GM12878 (cell line): ENCODE measurements at regions not wholly inside any gene's neighbourhood (a gene's known extent, or its start where the extent isn't known, plus 50 kb on each side); places are given as distances from the start of the nearest gene placed in this dataset.

Experiments
- ATAC-seq: fragments of 200-7000 bp; cut with Tn5 transposase; 3 replicates; pipeline ENCODE4 v1.9.1; 2020; ENCODE audit warnings: mild to moderate bottlenecking, moderate library complexity
- BruUV-seq: library from RNA; stranded (reverse); fragments of 400-500 nt; replicated peaks from 2 replicates; lab custom pipeline; 2021; lab: Mats Ljungman, UMichigan
- CTCF ChIA-PET: fragments of 300-600 bp; sonication (Branson Sonifier 250); formaldehyde crosslinking; extraction: SDS; loops from one replicate; lab custom pipeline; 2021; ENCODE audit warnings: inconsistent platforms; lab: Yijun Ruan, JAX
- POLR2A ChIA-PET: fragments of 350-600 bp; formaldehyde crosslinking; extraction: SDS; loops from one replicate; lab custom pipeline; 2021; ENCODE audit warnings: inconsistent platforms; lab: Charles Lee
- RAD21 ChIA-PET: fragments of 300-600 bp; sonication (Branson Sonifier 250); formaldehyde crosslinking; loops from one replicate; lab custom pipeline; 2023; ENCODE audit warnings: antibody characterized with exemption; ENCODE audit not compliant: unreplicated experiment; lab: Charles Lee
- SMC1A ChIA-PET: fragments of 300-600 bp; sonication (Branson Sonifier 250); formaldehyde crosslinking; loops from one replicate; lab custom pipeline; 2023; ENCODE audit not compliant: unreplicated experiment, uncharacterized antibody; lab: Charles Lee
- DNase-seq: peaks from one replicate; pipeline ENCODE4 v3.0.0-alpha.2; 2011; ENCODE audit warnings: low read depth, low spot score
- FAIRE-seq: peaks from 3 replicates; lab custom pipeline; 2011; peaks lifted over from hg19 to GRCh38; lab: Jason Lieb, UNC
- H2AFZ ChIP-seq: 2 replicates; pipeline ENCODE4 v1.6.0; 2011; ENCODE audit warnings: low read depth, low read length, control low read depth; ENCODE audit not compliant: control insufficient read depth
- H3K27ac ChIP-seq: 2 replicates; pipeline ENCODE4 v1.5.1; 2011; ENCODE audit warnings: control low read depth; ENCODE audit not compliant: control insufficient read depth, insufficient read depth
- H3K27me3 ChIP-seq, 2 experiments: replicated peaks in 1 of 2; 2 replicates each; pipeline versions ENCODE4 v1.6.0 to v1.6.1; 2011; ENCODE audit warnings: low read length in 1 of 2; ENCODE audit not compliant: control insufficient read depth in 2 of 2, insufficient read depth in 2 of 2
- H3K36me3 ChIP-seq, 2 experiments: 2 replicates each; pipeline ENCODE4 v1.5.1; 2011; ENCODE audit warnings: low read length in 1 of 2; ENCODE audit not compliant: control insufficient read depth in 2 of 2, insufficient read depth in 2 of 2
- H3K4me1 ChIP-seq: 2 replicates; pipeline ENCODE4 v1.6.1; 2011; ENCODE audit warnings: mild to moderate bottlenecking, low read length, moderate library complexity, mixed read lengths; ENCODE audit not compliant: control insufficient read depth, insufficient read depth
- H3K4me2 ChIP-seq: 2 replicates; pipeline ENCODE4 v1.6.0; 2011; ENCODE audit warnings: control low read depth; ENCODE audit not compliant: control insufficient read depth, insufficient read depth
- H3K4me3 ChIP-seq: fragments of 200-600 bp; sonication (generic); 2 replicates; pipeline ENCODE4 v1.5.1; 2016
- H3K79me2 ChIP-seq: 2 replicates; pipeline ENCODE4 v1.6.0; 2011; ENCODE audit warnings: low read length; ENCODE audit not compliant: control insufficient read depth, insufficient read depth
- H3K9ac ChIP-seq: 2 replicates; pipeline ENCODE4 v1.8.0; 2011; ENCODE audit warnings: low read length, control low read depth, mixed read lengths; ENCODE audit not compliant: control insufficient read depth, insufficient read depth
- H3K9me3 ChIP-seq: replicated peaks from 3 replicates; pipeline ENCODE4 v1.5.1; 2011; ENCODE audit warnings: mild to moderate bottlenecking, low read length; ENCODE audit not compliant: control insufficient read depth, insufficient read depth
- H4K20me1 ChIP-seq: 2 replicates; pipeline ENCODE4 v1.6.0; 2011; ENCODE audit not compliant: control insufficient read depth, insufficient read depth
- BCLAF1 ChIP-seq: fragments of 450-650 bp; IDR thresholded peaks from 2 replicates; pipeline ENCODE4 v1.6.1; 2017; ENCODE audit warnings: antibody characterized with exemption, mild to moderate bottlenecking, moderate library complexity
- CTCF ChIP-seq, 3 experiments: IDR thresholded peaks in 2 of 3; conservative IDR thresholded peaks in 1 of 3; 2 replicates each; pipeline ENCODE4 v1.5.1; 2011; ENCODE audit warnings: low read depth in 3 of 3, low read length in 3 of 3, mild to moderate bottlenecking in 3 of 3, control low read depth in 2 of 3, moderate library complexity in 2 of 3, inconsistent platforms in 1 of 3, mixed read lengths in 1 of 3; ENCODE audit not compliant: control insufficient read depth in 2 of 3, insufficient read depth in 1 of 3; ENCODE audit errors: extremely low read depth in 1 of 3
- EZH2 ChIP-seq: IDR thresholded peaks from 2 replicates; pipeline ENCODE4 v1.6.1; 2012; ENCODE audit warnings: low read depth, mild to moderate bottlenecking, control low read depth, inconsistent platforms, low read length, borderline replicate concordance; ENCODE audit not compliant: control insufficient read depth
- HDAC2 ChIP-seq: fragments of 200-600 bp; sonication (generic); IDR thresholded peaks from 2 replicates; pipeline ENCODE4 v1.6.1; 2017
- JUNB ChIP-seq: IDR thresholded peaks from 2 replicates; pipeline ENCODE4 v1.6.1; 2016; ENCODE audit warnings: antibody characterized with exemption, mild to moderate bottlenecking
- POLR2AphosphoS2 ChIP-seq: IDR thresholded peaks from 2 replicates; pipeline ENCODE4 v1.6.1; 2011; ENCODE audit warnings: low read depth, mild to moderate bottlenecking, low read length, improper control_type of control experiment, moderate library complexity
- RB1 ChIP-seq: fragments of 450-650 bp; formaldehyde crosslinking; IDR thresholded peaks from 2 replicates; pipeline ENCODE4 v1.6.1; 2017; ENCODE audit warnings: mild to moderate bottlenecking, borderline replicate concordance
- SIX5 ChIP-seq: IDR thresholded peaks from 2 replicates; pipeline ENCODE4 v1.6.1; 2011; ENCODE audit warnings: mild to moderate bottlenecking, low read depth, low read length, moderate library complexity; ENCODE audit not compliant: severe bottlenecking
- SUPT20H ChIP-seq: IDR thresholded peaks from 2 replicates; pipeline ENCODE4 v1.6.1; 2011; ENCODE audit warnings: low read depth, mild to moderate bottlenecking, low read length, moderate library complexity, borderline replicate concordance; ENCODE audit not compliant: control insufficient read depth
- WRNIP1 ChIP-seq: IDR thresholded peaks from 2 replicates; pipeline ENCODE4 v1.6.1; 2011; ENCODE audit warnings: low read depth, low read length, improper control_type of control experiment, borderline replicate concordance
- ZBTB11 ChIP-seq: fragments of 450-650 bp; formaldehyde crosslinking; IDR thresholded peaks from 2 replicates; pipeline ENCODE4 v1.5.0; 2022; ENCODE audit warnings: mild to moderate bottlenecking, missing genetic modification characterization
- ZBTB40 ChIP-seq: fragments of 450-650 bp; IDR thresholded peaks from 2 replicates; pipeline ENCODE4 v1.6.1; 2016; ENCODE audit warnings: mild to moderate bottlenecking, moderate library complexity, borderline replicate concordance
- WGBS: methylation state at CpG from one replicate; pipeline ENCODE4 v1.1.6; 2016; ENCODE audit warnings: low lambda C conversion rate; ENCODE audit not compliant: insufficient replicate concordance, insufficient coverage; ENCODE audit errors: missing lambda C conversion rate; 5-methylcytosine and 5-hydroxymethylcytosine counted together
- in situ Hi-C: fragments of 300-500 bp; cut with MboI; formaldehyde crosslinking; loops from 9 replicates; pipeline ENCODE4 v1.14.3; 2018; ENCODE audit warnings: mixed read lengths
- intact Hi-C: fragments of 100-400 bp; cut with micrococcal nuclease; formaldehyde crosslinking; loops from one replicate; pipeline ENCODE4 v1.14.2; 2022; ENCODE audit not compliant: unreplicated experiment

GRCh38 chr1:187878883-187879282 lies 1050.1 kb downstream of the PLA2G4A start:
- Histone ChIP-seq H3K79me2 (no peaks in the 10 kb centered on the region), H3K4me3 (no peak overlapping the region), H3K36me3 (no peaks in the 10 kb centered on the region), H2AFZ (no peak overlapping the region), H3K4me2 (no peak overlapping the region), H3K27me3 (no peaks in the 10 kb centered on the region), H3K4me1 (no peaks in the 10 kb centered on the region), H3K9ac (no peak overlapping the region), H3K27ac (no peak overlapping the region), H4K20me1 (no peaks in the 10 kb centered on the region), H3K9me3 (no peaks in the 10 kb centered on the region; the same call in 2 of the 3 replicates)
- SMC1A ChIA-PET = no interaction called here
- FAIRE-seq = no peak
- POLR2A ChIA-PET = no interaction called here
- in situ Hi-C loops = no loop called here
- ATAC-seq = no peak
- no TSS peak for BruUV-seq
- CTCF ChIA-PET = no interaction called here
- no peak for DNase-seq
- intact Hi-C loops = loop anchor here (5.0 kb wide), 1 partner anchor 108 kb away; no protein-coding TSS in a partner anchor
- RAD21 ChIA-PET = no interaction called here
- WGBS = 36% methylated on average over 8 of the region's 8 CpGs
- TF ChIP-seq BCLAF1 (no peak), SUPT20H (no peak), HDAC2 (no peak), SIX5 (no peak), EZH2 (no peak), ZBTB40 (no peak), WRNIP1 (no peak), CTCF (IDR thresholded peaks at IDR 0.05 in 2 of 3, conservative IDR thresholded peaks at IDR 0.05 in 1 of 3; ENCODE audit: control insufficient read depth in 2 of 3, extremely low read depth in 1 of 3, insufficient read depth in 1 of 3, low read depth in 3 of 3, low read length in 3 of 3) (no peak), ZBTB11 (no peak), JUNB (no peak), RB1 (no peak), POLR2AphosphoS2 (no peak)
